ENCODE measurements at regions not wholly inside any gene's neighbourhood (a gene's known extent, or its start where the extent isn't known, plus 50 kb on each side); places are given as distances from the start of the nearest gene placed in this dataset.

- TF ChIP-seq EZH2 (IDR thresholded peaks at IDR 0.05; ENCODE audit: low read length, missing control alignments) (no peak), CTCF (conservative IDR thresholded peaks at IDR 0.05 in 1 of 2, IDR thresholded peaks at IDR 0.05 in 1 of 2; ENCODE audit: low read depth in 1 of 2, low read length in 2 of 2) (no peak)
- no peak for DNase-seq (ENCODE audit: low read depth in 2 of 2)
- no peak overlapping the region for H3K4me3 ChIP-seq (replicated peaks in 1 of 4; ENCODE audit: control extremely low read depth in 1 of 4, insufficient read depth in 1 of 4, low read depth in 3 of 4, low read length in 4 of 4)
- no peaks in the 10 kb centered on the region for H3K36me3 ChIP-seq (ENCODE audit: control insufficient read depth, insufficient read depth, low read length)
- H2AFZ ChIP-seq (ENCODE audit: low read length) = no peak overlapping the region
- no peaks in the 10 kb centered on the region for H3K9me3 ChIP-seq (ENCODE audit: control insufficient read depth, insufficient read depth, low read depth, low read length)
- H3K4me1 ChIP-seq (ENCODE audit: control insufficient read depth, extremely low read depth, insufficient read depth, low read length) = no peaks in the 10 kb centered on the region
- no peak overlapping the region for H3K27ac ChIP-seq (ENCODE audit: insufficient read depth, low read length)
- no peaks in the 10 kb centered on the region for H3K79me2 ChIP-seq (ENCODE audit: control insufficient read depth, insufficient read depth, low read length)
- no peaks in the 10 kb centered on the region for H3K27me3 ChIP-seq (ENCODE audit: control insufficient read depth, insufficient read depth, low read length)
- no peak overlapping the region for H3K4me2 ChIP-seq (ENCODE audit: extremely low read depth, insufficient read depth, low read length)
- H3K9ac ChIP-seq (ENCODE audit: insufficient read depth, low read length) = no peak overlapping the region
- H4K20me1 ChIP-seq (ENCODE audit: control insufficient read depth, extremely low read depth, insufficient read depth, low read length) = no peaks in the 10 kb centered on the region
Observed at GRCh38 chr5:174547814-174548213, 176.6 kb upstream of the MSX2 start.

- Histone ChIP-seq H2AFZ (ENCODE audit: low read length) (no peak overlapping the region), H3K36me3 (ENCODE audit: control insufficient read depth, insufficient read depth, low read length) (no peaks in the 10 kb centered on the region), H4K20me1 (ENCODE audit: control insufficient read depth, extremely low read depth, insufficient read depth, low read length) (no peaks in the 10 kb centered on the region), H3K9ac (ENCODE audit: insufficient read depth, low read length) (no peak overlapping the region), H3K27ac (ENCODE audit: insufficient read depth, low read length) (no peak overlapping the region), H3K9me3 (ENCODE audit: control insufficient read depth, insufficient read depth, low read depth, low read length) (no peaks in the 10 kb centered on the region), H3K27me3 (ENCODE audit: control insufficient read depth, insufficient read depth, low read length) (no peaks in the 10 kb centered on the region), H3K4me1 (ENCODE audit: control insufficient read depth, extremely low read depth, insufficient read depth, low read length) (no peaks in the 10 kb centered on the region), H3K4me3 (replicated peaks in 1 of 4; ENCODE audit: control extremely low read depth in 1 of 4, insufficient read depth in 1 of 4, low read depth in 3 of 4, low read length in 4 of 4) (no peak overlapping the region), H3K79me2 (ENCODE audit: control insufficient read depth, insufficient read depth, low read length) (no peaks in the 10 kb centered on the region), H3K4me2 (ENCODE audit: extremely low read depth, insufficient read depth, low read length) (no peak overlapping the region)
- peak in 1 of 2 donors; percentile 51 for DNase-seq (ENCODE audit: low read depth in 2 of 2)
- TF ChIP-seq CTCF (conservative IDR thresholded peaks at IDR 0.05 in 1 of 2, IDR thresholded peaks at IDR 0.05 in 1 of 2; ENCODE audit: low read depth in 1 of 2, low read length in 2 of 2) (no peak), EZH2 (IDR thresholded peaks at IDR 0.05; ENCODE audit: low read length, missing control alignments) (no peak)
Observed at GRCh38 chr5:174549254-174549653, 175.1 kb upstream of the MSX2 start.

GRCh38 chr5:174550026-174550425 lies 174.4 kb upstream of the MSX2 start:
- Histone ChIP-seq H4K20me1 (ENCODE audit: control insufficient read depth, extremely low read depth, insufficient read depth, low read length) (no peaks in the 10 kb centered on the region), H2AFZ (ENCODE audit: low read length) (no peak overlapping the region), H3K36me3 (ENCODE audit: control insufficient read depth, insufficient read depth, low read length) (no peaks in the 10 kb centered on the region), H3K27ac (ENCODE audit: insufficient read depth, low read length) (no peak overlapping the region), H3K4me3 (replicated peaks in 1 of 4; ENCODE audit: control extremely low read depth in 1 of 4, insufficient read depth in 1 of 4, low read depth in 3 of 4, low read length in 4 of 4) (no peak overlapping the region), H3K4me1 (ENCODE audit: control insufficient read depth, extremely low read depth, insufficient read depth, low read length) (no peaks in the 10 kb centered on the region), H3K9me3 (ENCODE audit: control insufficient read depth, insufficient read depth, low read depth, low read length) (no peaks in the 10 kb centered on the region), H3K27me3 (ENCODE audit: control insufficient read depth, insufficient read depth, low read length) (no peaks in the 10 kb centered on the region), H3K9ac (ENCODE audit: insufficient read depth, low read length) (no peak overlapping the region), H3K79me2 (ENCODE audit: control insufficient read depth, insufficient read depth, low read length) (no peaks in the 10 kb centered on the region), H3K4me2 (ENCODE audit: extremely low read depth, insufficient read depth, low read length) (no peak overlapping the region)
- DNase-seq (ENCODE audit: low read depth in 2 of 2) = no peak
- TF ChIP-seq EZH2 (IDR thresholded peaks at IDR 0.05; ENCODE audit: low read length, missing control alignments) = no peak
- no peak for TF ChIP-seq CTCF (conservative IDR thresholded peaks at IDR 0.05 in 1 of 2, IDR thresholded peaks at IDR 0.05 in 1 of 2; ENCODE audit: low read depth in 1 of 2, low read length in 2 of 2)
